Neuron (in vitro differentiated cells): ENCODE measurements at regions not wholly inside any gene's neighbourhood (a gene's known extent, or its start where the extent isn't known, plus 50 kb on each side); places are given as distances from the start of the nearest gene placed in this dataset.
"Not testable (repeated sequence)": the region's sequence is repeated elsewhere in the genome, so short reads cannot be mapped to it uniquely, and the experiment has no call there.

Experiments used
- H2AFZ ChIP-seq: one replicate; pipeline ENCODE4 v1.6.1; 2013; ENCODE audit warnings: low read depth, mild to moderate bottlenecking, inconsistent platforms, low read length, moderate library complexity
- H3K27me3 ChIP-seq: one replicate; pipeline ENCODE4 v1.6.1; 2013; ENCODE audit warnings: low read length; ENCODE audit not compliant: insufficient read depth
- H3K36me3 ChIP-seq: one replicate; pipeline ENCODE4 v1.6.1; 2013; ENCODE audit warnings: low read length; ENCODE audit not compliant: insufficient read depth
- H3K4me1 ChIP-seq: one replicate; pipeline ENCODE4 v1.6.1; 2013; ENCODE audit warnings: low read length; ENCODE audit not compliant: insufficient read depth
- H3K4me3 ChIP-seq: 2 replicates; pipeline ENCODE4 v1.5.1; 2013; ENCODE audit warnings: mild to moderate bottlenecking, low read length, moderate library complexity
- H3K9me3 ChIP-seq: one replicate; pipeline ENCODE4 v1.6.1; 2013; ENCODE audit warnings: low read length

- Histone ChIP-seq H3K36me3 (no peaks in the 10 kb centered on the region), H2AFZ (no peak overlapping the region), H3K27me3 (no peaks in the 10 kb centered on the region), H3K4me1 (no peaks in the 10 kb centered on the region), H3K9me3 (no peaks in the 10 kb centered on the region), H3K4me3 (no peak overlapping the region)
Observed at GRCh38 chr10:6713716-6714115, 133.6 kb upstream of the PRKCQ start.

- Histone ChIP-seq H3K9me3 (no peaks in the 10 kb centered on the region), H3K36me3 (no peaks in the 10 kb centered on the region), H3K27me3 (no peaks in the 10 kb centered on the region), H3K4me1 (no peaks in the 10 kb centered on the region), H2AFZ (no peak overlapping the region), H3K4me3 (no peak overlapping the region)
Observed at GRCh38 chr10:6713120-6713519, 133.0 kb upstream of the PRKCQ start.

GRCh38 chr10:6711881-6712280 lies 131.8 kb upstream of the PRKCQ start:
- H3K36me3 ChIP-seq = no peaks in the 10 kb centered on the region
- no peak overlapping the region for H3K4me3 ChIP-seq
- no peak overlapping the region for H2AFZ ChIP-seq
- no peaks in the 10 kb centered on the region for H3K27me3 ChIP-seq
- H3K9me3 ChIP-seq = no peaks in the 10 kb centered on the region
- peaks cover 6% of the 10 kb centered on the region for H3K4me1 ChIP-seq

GRCh38 chr10:6711408-6711841 lies 131.3 kb upstream of the PRKCQ start:
- no peaks in the 10 kb centered on the region for H3K27me3 ChIP-seq
- no peak overlapping the region for H3K4me3 ChIP-seq
- H2AFZ ChIP-seq = no peak overlapping the region
- peaks cover 6% of the 10 kb centered on the region for H3K4me1 ChIP-seq
- no peaks in the 10 kb centered on the region for H3K9me3 ChIP-seq
- H3K36me3 ChIP-seq = no peaks in the 10 kb centered on the region

- H2AFZ ChIP-seq = no peak overlapping the region
- no peaks in the 10 kb centered on the region for H3K27me3 ChIP-seq
- no peaks in the 10 kb centered on the region for H3K36me3 ChIP-seq
Observed at GRCh38 chr10:6707352-6707751, 127.3 kb upstream of the PRKCQ start.

GRCh38 chr10:6706725-6707124 lies 126.6 kb upstream of the PRKCQ start:
- Histone ChIP-seq H3K4me1 (peaks cover 6% of the 10 kb centered on the region), H3K9me3 (no peaks in the 10 kb centered on the region), H3K27me3 (no peaks in the 10 kb centered on the region), H3K4me3 (no peak overlapping the region), H3K36me3 (no peaks in the 10 kb centered on the region), H2AFZ (no peak overlapping the region)

More at GRCh38 chr10:6707352-6707751, 127.3 kb upstream of the PRKCQ start:
- Histone ChIP-seq H3K4me1 (peaks cover 6% of the 10 kb centered on the region), H3K9me3 (no peaks in the 10 kb centered on the region), H3K4me3 (no peak overlapping the region)

- Histone ChIP-seq H3K4me1 (peaks cover 6% of the 10 kb centered on the region), H3K27me3 (no peaks in the 10 kb centered on the region), H3K9me3 (no peaks in the 10 kb centered on the region), H2AFZ (no peak overlapping the region), H3K4me3 (no peak overlapping the region), H3K36me3 (no peaks in the 10 kb centered on the region)
Observed at GRCh38 chr10:6704896-6705295, 124.8 kb upstream of the PRKCQ start.

- H3K4me3 ChIP-seq, H3K27me3 ChIP-seq, H2AFZ ChIP-seq, H3K36me3 ChIP-seq, H3K9me3 ChIP-seq, H3K4me1 ChIP-seq: not testable (repeated sequence)
Observed at GRCh38 chr10:6702833-6703232, 122.8 kb upstream of the PRKCQ start.

GRCh38 chr10:6702030-6702429 lies 122.0 kb upstream of the PRKCQ start:
- no peak overlapping the region for H3K4me3 ChIP-seq
- no peaks in the 10 kb centered on the region for H3K9me3 ChIP-seq
- H3K36me3 ChIP-seq = no peaks in the 10 kb centered on the region
- H2AFZ ChIP-seq = no peak overlapping the region
- no peaks in the 10 kb centered on the region for H3K4me1 ChIP-seq
- no peaks in the 10 kb centered on the region for H3K27me3 ChIP-seq

- no peak overlapping the region for H2AFZ ChIP-seq
- no peaks in the 10 kb centered on the region for H3K27me3 ChIP-seq
- H3K36me3 ChIP-seq = no peaks in the 10 kb centered on the region
- H3K4me1 ChIP-seq = no peaks in the 10 kb centered on the region
- no peak overlapping the region for H3K4me3 ChIP-seq
- no peaks in the 10 kb centered on the region for H3K9me3 ChIP-seq
Observed at GRCh38 chr10:6701289-6701688, 121.2 kb upstream of the PRKCQ start.

GRCh38 chr10:6700066-6700465 lies 120.0 kb upstream of the PRKCQ start:
- Histone ChIP-seq H3K27me3 (no peaks in the 10 kb centered on the region), H3K4me1 (no peaks in the 10 kb centered on the region), H3K4me3 (no peak overlapping the region), H3K36me3 (no peaks in the 10 kb centered on the region), H3K9me3 (no peaks in the 10 kb centered on the region), H2AFZ (no peak overlapping the region)

GRCh38 chr10:6699336-6699735 lies 119.3 kb upstream of the PRKCQ start:
- Histone ChIP-seq H2AFZ (no peak overlapping the region), H3K4me3 (no peak overlapping the region), H3K4me1 (no peaks in the 10 kb centered on the region), H3K27me3 (no peaks in the 10 kb centered on the region), H3K36me3 (no peaks in the 10 kb centered on the region), H3K9me3 (no peaks in the 10 kb centered on the region)

GRCh38 chr10:6695519-6695918 lies 115.4 kb upstream of the PRKCQ start:
- Histone ChIP-seq H2AFZ (no peak overlapping the region), H3K4me1 (no peaks in the 10 kb centered on the region), H3K4me3 (no peak overlapping the region), H3K36me3 (no peaks in the 10 kb centered on the region), H3K27me3 (no peaks in the 10 kb centered on the region), H3K9me3 (no peaks in the 10 kb centered on the region)

GRCh38 chr10:6694447-6695140 lies 114.5 kb upstream of the PRKCQ start:
- no peaks in the 10 kb centered on the region for H3K36me3 ChIP-seq
- H3K27me3 ChIP-seq = no peaks in the 10 kb centered on the region
- no peaks in the 10 kb centered on the region for H3K9me3 ChIP-seq
- H3K4me3 ChIP-seq = no peak overlapping the region
- no peak overlapping the region for H2AFZ ChIP-seq
- H3K4me1 ChIP-seq = no peaks in the 10 kb centered on the region
